Upper lobe of left lung (tissue), 6 donors: ENCODE measurements at regions not wholly inside any gene's neighbourhood (a gene's known extent, or its start where the extent isn't known, plus 50 kb on each side); places are given as distances from the start of the nearest gene placed in this dataset.

Experiments used
- ATAC-seq, 2 donors: fragments of 200-7000 bp; cut with Tn5 transposase; one replicate each; pipeline ENCODE4 v1.9.1; 2022; ENCODE audit warnings: mild to moderate bottlenecking in 2 of 2, moderate library complexity in 2 of 2; ENCODE audit not compliant: low FRiP score in 2 of 2
- DNase-seq, 2 donors: peaks; one replicate each; pipeline ENCODE4 v3.0.0-alpha.2; 2019 to 2020
- H3K27ac ChIP-seq, 4 donors: fragments of 200-600 bp; sonication (generic); one replicate each; pipeline ENCODE4 v1.5.1; 2016 to 2019
- H3K27me3 ChIP-seq, 4 donors: fragments of 200-600 bp; sonication (generic); one replicate each; pipeline ENCODE4 v1.5.1; 2017 to 2019
- H3K36me3 ChIP-seq, 4 donors: fragments of 200-600 bp; sonication (generic); one replicate each; pipeline ENCODE4 v1.5.1; 2016 to 2019
- H3K4me1 ChIP-seq, 4 donors: fragments of 200-600 bp; sonication (generic); one replicate each; pipeline ENCODE4 v1.5.1; 2018 to 2019
- H3K4me3 ChIP-seq, 4 donors: fragments of 200-600 bp; sonication (generic); one replicate each; pipeline ENCODE4 v1.5.1; 2017 to 2019; ENCODE audit warnings: mild to moderate bottlenecking in 2 of 4, moderate library complexity in 1 of 4
- H3K9me3 ChIP-seq, 4 donors: fragments of 200-600 bp; sonication (generic); one replicate each; pipeline ENCODE4 v1.5.1; 2018 to 2019
- EP300 ChIP-seq, 4 donors: sonication (generic); formaldehyde crosslinking; IDR thresholded peaks; one replicate each; pipeline ENCODE4 v1.5.1; 2017; ENCODE audit warnings: antibody characterized with exemption in 4 of 4, control low read depth in 2 of 4
- POLR2A ChIP-seq, 4 donors: fragments of 450-650 bp; IDR thresholded peaks; one replicate each; pipeline ENCODE4 v1.5.1; 2016 to 2017; ENCODE audit warnings: antibody characterized with exemption in 4 of 4, mild to moderate bottlenecking in 2 of 4
- POLR2AphosphoS5 ChIP-seq, 2 donors: sonication (generic); formaldehyde crosslinking; IDR thresholded peaks; one replicate each; pipeline ENCODE4 v1.5.1; 2017; ENCODE audit warnings: antibody characterized with exemption in 2 of 2
- WGBS, 2 donors: methylation state at CpG; one replicate each; pipeline ENCODE4 v1.1.5; 2017 to 2018; 5-methylcytosine and 5-hydroxymethylcytosine counted together
- TF ChIP-seq, protein P1 (sequence below), 6 experiments: fragments of 450-650 bp in 4 of 6; fragments of 200-600 bp in 2 of 6; sonication (generic) in 2 of 6; IDR thresholded peaks; one replicate each; pipeline ENCODE4 v1.5.1; 2016 to 2019; ENCODE audit warnings: antibody characterized with exemption in 6 of 6
- donor health status: DM: no; HTN: no; CAD: no; lungs with moderate emphysema.
- donor health status: DM: no; HTN: yes; CAD: no; lungs with severe emphysema.

DNA sequence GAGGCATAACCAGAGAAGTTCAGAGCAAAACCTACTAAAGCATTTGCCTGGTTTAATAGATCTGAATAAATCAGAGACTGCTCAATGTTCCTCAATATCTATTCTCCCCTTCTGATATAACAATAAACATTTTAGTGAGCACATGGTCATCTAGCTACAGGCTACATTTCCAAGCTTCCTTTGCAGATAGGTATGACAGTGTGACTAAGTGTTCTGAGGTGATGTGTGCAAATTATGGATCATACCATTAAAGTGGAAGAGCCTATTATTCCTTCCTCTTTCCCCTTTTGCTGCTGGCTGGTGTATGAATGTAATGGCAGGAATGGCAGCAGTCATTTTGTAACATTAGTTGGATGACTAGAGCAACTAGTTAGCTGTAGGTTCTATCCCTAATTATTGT, 285.8 kb upstream of the RASA1 start:
- no peak for TF ChIP-seq POLR2AphosphoS5 (IDR thresholded peaks at IDR 0.05)
- no peak for TF ChIP-seq EP300 (IDR thresholded peaks at IDR 0.05)
- no peak for TF ChIP-seq POLR2A (IDR thresholded peaks at IDR 0.05)
- TF ChIP-seq, protein P1, sequence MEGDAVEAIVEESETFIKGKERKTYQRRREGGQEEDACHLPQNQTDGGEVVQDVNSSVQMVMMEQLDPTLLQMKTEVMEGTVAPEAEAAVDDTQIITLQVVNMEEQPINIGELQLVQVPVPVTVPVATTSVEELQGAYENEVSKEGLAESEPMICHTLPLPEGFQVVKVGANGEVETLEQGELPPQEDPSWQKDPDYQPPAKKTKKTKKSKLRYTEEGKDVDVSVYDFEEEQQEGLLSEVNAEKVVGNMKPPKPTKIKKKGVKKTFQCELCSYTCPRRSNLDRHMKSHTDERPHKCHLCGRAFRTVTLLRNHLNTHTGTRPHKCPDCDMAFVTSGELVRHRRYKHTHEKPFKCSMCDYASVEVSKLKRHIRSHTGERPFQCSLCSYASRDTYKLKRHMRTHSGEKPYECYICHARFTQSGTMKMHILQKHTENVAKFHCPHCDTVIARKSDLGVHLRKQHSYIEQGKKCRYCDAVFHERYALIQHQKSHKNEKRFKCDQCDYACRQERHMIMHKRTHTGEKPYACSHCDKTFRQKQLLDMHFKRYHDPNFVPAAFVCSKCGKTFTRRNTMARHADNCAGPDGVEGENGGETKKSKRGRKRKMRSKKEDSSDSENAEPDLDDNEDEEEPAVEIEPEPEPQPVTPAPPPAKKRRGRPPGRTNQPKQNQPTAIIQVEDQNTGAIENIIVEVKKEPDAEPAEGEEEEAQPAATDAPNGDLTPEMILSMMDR (IDR thresholded peaks at IDR 0.05): no peak
- Histone ChIP-seq H3K36me3 (no peaks in the 10 kb centered on the region), H3K27ac (no peak overlapping the region), H3K4me1 (peaks cover 0 to 8% (median 0%) of the 10 kb centered on the region in 4 donors), H3K4me3 (no peak overlapping the region), H3K27me3 (no peaks in the 10 kb centered on the region), H3K9me3 (no peaks in the 10 kb centered on the region)
- DNase-seq (no peak), ATAC-seq (no peak)

DNA sequence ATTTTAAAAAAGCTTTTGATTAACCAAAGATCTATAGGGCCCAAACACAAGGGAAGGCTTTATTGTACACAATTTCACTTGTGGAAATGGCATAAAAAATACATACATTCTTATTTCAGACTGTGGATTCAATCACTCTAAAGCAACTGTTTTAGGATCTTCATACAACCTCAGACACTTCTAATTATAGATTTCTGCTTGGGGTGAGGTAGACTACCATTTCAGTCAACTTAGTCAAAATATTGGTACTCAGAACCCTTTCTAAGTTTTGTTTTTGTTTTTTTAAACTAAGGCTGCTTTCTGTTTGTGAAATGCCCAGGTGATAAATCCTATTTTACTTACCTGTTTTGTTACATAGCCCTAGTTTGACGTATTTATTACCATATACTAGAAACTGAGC, 284.5 kb upstream of the RASA1 start:
- 82 to 86% methylated on average over 1 of the region's 1 CpG for WGBS, 2 donors
- DNase-seq (no peak), ATAC-seq (no peak)
- TF ChIP-seq EP300 (IDR thresholded peaks at IDR 0.05) (no peak), POLR2A (IDR thresholded peaks at IDR 0.05) (no peak), POLR2AphosphoS5 (IDR thresholded peaks at IDR 0.05) (no peak)
- TF ChIP-seq, protein P1 (IDR thresholded peaks at IDR 0.05): no peak
- Histone ChIP-seq H3K9me3 (no peaks in the 10 kb centered on the region), H3K36me3 (no peaks in the 10 kb centered on the region), H3K27me3 (no peaks in the 10 kb centered on the region), H3K4me3 (no peak overlapping the region), H3K4me1 (peaks cover 0 to 8% (median 0%) of the 10 kb centered on the region in 4 donors), H3K27ac (no peak overlapping the region)

DNA sequence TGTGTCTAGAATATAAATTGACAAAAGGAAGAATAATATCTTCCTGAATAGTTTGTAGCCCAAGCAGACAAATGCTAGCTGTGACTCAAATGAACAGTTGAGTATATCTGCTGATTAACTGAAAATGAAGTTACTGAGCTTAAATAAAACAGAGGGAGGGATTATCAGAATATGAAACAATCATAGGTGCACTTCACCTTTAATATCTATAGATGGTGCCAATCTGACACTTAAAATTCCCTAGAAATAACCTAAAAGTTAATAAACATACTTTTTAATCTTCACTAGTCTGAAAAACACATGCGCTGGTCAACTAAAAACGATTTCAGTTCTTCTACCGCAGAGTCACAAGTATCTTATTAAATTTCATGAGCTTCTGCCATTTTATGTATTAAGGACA, 280.8 kb upstream of the RASA1 start:
- H3K27ac ChIP-seq: no peak overlapping the region
- no peaks in the 10 kb centered on the region for H3K4me1 ChIP-seq
- H3K4me3 ChIP-seq: no peak overlapping the region
- H3K9me3 ChIP-seq: no peaks in the 10 kb centered on the region
- WGBS, 2 donors: 88 to 89% methylated on average over 3 of the region's 3 CpGs
- no peak for ATAC-seq
- no peaks in the 10 kb centered on the region for H3K27me3 ChIP-seq
- TF ChIP-seq, protein P1 (IDR thresholded peaks at IDR 0.05): no peak
- DNase-seq: no peak
- no peaks in the 10 kb centered on the region for H3K36me3 ChIP-seq

DNA sequence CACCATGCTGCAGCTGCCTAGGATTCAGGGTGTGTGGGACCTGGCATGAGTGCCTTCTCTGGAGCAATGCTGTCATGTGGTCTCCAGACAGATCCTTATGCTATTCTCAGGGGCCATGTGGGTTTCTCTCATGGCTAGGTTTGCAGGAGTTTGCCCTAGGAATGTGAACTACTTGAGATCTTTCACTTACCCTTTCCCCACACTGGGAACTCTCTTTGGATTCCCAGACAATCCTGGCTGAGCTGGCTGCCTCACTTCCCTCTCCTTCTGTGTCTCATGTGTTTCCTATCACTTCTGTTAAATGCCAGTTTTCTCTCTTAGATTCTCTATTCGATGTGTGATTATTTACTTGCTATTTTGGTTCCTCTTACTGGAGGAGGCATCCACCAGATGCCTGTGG, 270.2 kb upstream of the RASA1 start:
- Histone ChIP-seq H3K4me3 (no peak overlapping the region), H3K4me1 (no peaks in the 10 kb centered on the region), H3K9me3 (no peaks in the 10 kb centered on the region), H3K27me3 (no peaks in the 10 kb centered on the region), H3K36me3 (no peaks in the 10 kb centered on the region), H3K27ac (no peak overlapping the region)
- WGBS, 2 donors: 53 to 57% methylated on average over 1 of the region's 1 CpG
- TF ChIP-seq EP300 (IDR thresholded peaks at IDR 0.05) (no peak), POLR2AphosphoS5 (IDR thresholded peaks at IDR 0.05) (no peak), POLR2A (IDR thresholded peaks at IDR 0.05) (no peak)
- TF ChIP-seq, protein P1 (IDR thresholded peaks at IDR 0.05): no peak
- DNase-seq: no peak
- no peak for ATAC-seq

DNA sequence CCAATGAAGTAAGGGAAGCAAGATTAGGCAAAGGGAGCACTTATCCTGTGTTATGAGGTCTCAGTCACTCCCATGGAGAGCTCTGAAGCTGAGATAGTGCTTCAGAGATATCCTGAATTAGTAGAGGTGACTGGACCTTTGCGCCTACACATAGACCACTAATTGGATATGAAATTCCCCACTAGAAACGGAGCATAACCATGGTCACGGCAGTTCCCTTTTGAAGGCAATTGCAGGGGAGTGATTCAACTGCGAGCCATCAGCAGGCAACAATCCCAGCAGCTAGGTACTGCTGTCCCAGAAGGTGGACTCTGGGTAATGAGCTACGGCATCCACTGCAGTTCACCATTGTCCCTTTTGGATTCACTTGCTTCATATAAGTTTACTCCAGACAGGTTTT, 267.7 kb upstream of the RASA1 start:
- no peak for ATAC-seq

More for the DNA sequence above, 267.7 kb upstream of the RASA1 start:
- Histone ChIP-seq H3K4me3 (no peak overlapping the region), H3K4me1 (no peaks in the 10 kb centered on the region), H3K27me3 (no peaks in the 10 kb centered on the region), H3K9me3 (no peaks in the 10 kb centered on the region), H3K36me3 (no peaks in the 10 kb centered on the region), H3K27ac (no peak overlapping the region)
- TF ChIP-seq, protein P1 (IDR thresholded peaks at IDR 0.05): no peak
- TF ChIP-seq EP300 (IDR thresholded peaks at IDR 0.05) (no peak), POLR2AphosphoS5 (IDR thresholded peaks at IDR 0.05) (no peak), POLR2A (IDR thresholded peaks at IDR 0.05) (no peak)
- 86 to 93% methylated on average over 5 of the region's 5 CpGs for WGBS, 2 donors
- no peak for DNase-seq
